ENCODE measurements at regions not wholly inside any gene's neighbourhood (a gene's known extent, or its start where the extent isn't known, plus 50 kb on each side); places are given as distances from the start of the nearest gene placed in this dataset.

- H3K4me2 ChIP-seq (ENCODE audit: low read length) = no peak overlapping the region
- H3K9me3 ChIP-seq (ENCODE audit: low read length) = no peaks in the 10 kb centered on the region
- no peak overlapping the region for H3K27ac ChIP-seq (ENCODE audit: low read length)
- no peaks in the 10 kb centered on the region for H3K36me3 ChIP-seq (ENCODE audit: insufficient read depth, low read length)
- no peak overlapping the region for H2AFZ ChIP-seq (ENCODE audit: low read depth, low read length)
- H3K9me2 ChIP-seq (ENCODE audit: insufficient read depth, low read length) = no peaks in the 10 kb centered on the region
- no peak for TF ChIP-seq RAD21 (conservative IDR thresholded peaks at IDR 0.05)
- TF ChIP-seq REST (IDR thresholded peaks at IDR 0.05; ENCODE audit: borderline replicate concordance) = no peak
- no peak for TF ChIP-seq CTCF (IDR thresholded peaks at IDR 0.05; ENCODE audit: poor library complexity, severe bottlenecking)
- no peak for TF ChIP-seq EP300 (conservative IDR thresholded peaks at IDR 0.05; ENCODE audit: poor library complexity, severe bottlenecking)
- TF ChIP-seq TAF1 (IDR thresholded peaks at IDR 0.05; ENCODE audit: low read depth) = no peak
- no peak for TF ChIP-seq POLR2AphosphoS5 (IDR thresholded peaks at IDR 0.05)
- no peak for TF ChIP-seq SMC3 (conservative IDR thresholded peaks at IDR 0.05; ENCODE audit: poor library complexity)
- TF ChIP-seq MXI1 (conservative IDR thresholded peaks at IDR 0.05; ENCODE audit: poor library complexity, severe bottlenecking) = no peak
- TF ChIP-seq EZH2 (IDR thresholded peaks at IDR 0.05; ENCODE audit: borderline replicate concordance, insufficient read depth, low read length, poor library complexity, severe bottlenecking) = no peak
- no peaks in the 10 kb centered on the region for H3F3A ChIP-seq (ENCODE audit: insufficient read depth, low read length, poor library complexity, severe bottlenecking)
- no peaks in the 10 kb centered on the region for H3K27me3 ChIP-seq (ENCODE audit: insufficient read depth, low read depth, low read length)
- H3K4me3 ChIP-seq (ENCODE audit: low read length) = no peak overlapping the region
- H3K79me2 ChIP-seq (replicated peaks; ENCODE audit: insufficient read depth, low read length) = no peaks in the 10 kb centered on the region
- no peak overlapping the region for H3K9ac ChIP-seq (ENCODE audit: low read length)
- no peaks in the 10 kb centered on the region for H4K20me1 ChIP-seq (ENCODE audit: insufficient read depth)
Observed at GRCh38 chr1:230544758-230545157, 97.5 kb upstream of the COG2 start.

- Histone ChIP-seq H4K20me1 (ENCODE audit: insufficient read depth) (no peaks in the 10 kb centered on the region), H3K4me3 (ENCODE audit: low read length) (no peak overlapping the region), H3K9ac (ENCODE audit: low read length) (no peak overlapping the region), H3K9me2 (ENCODE audit: insufficient read depth, low read length) (no peaks in the 10 kb centered on the region), H3K4me2 (ENCODE audit: low read length) (no peak overlapping the region), H3K27ac (ENCODE audit: low read length) (no peak overlapping the region), H3K79me2 (replicated peaks; ENCODE audit: insufficient read depth, low read length) (no peaks in the 10 kb centered on the region), H3K9me3 (ENCODE audit: low read length) (no peaks in the 10 kb centered on the region), H2AFZ (ENCODE audit: low read depth, low read length) (no peak overlapping the region), H3F3A (ENCODE audit: insufficient read depth, low read length, poor library complexity, severe bottlenecking) (no peaks in the 10 kb centered on the region), H3K27me3 (ENCODE audit: insufficient read depth, low read depth, low read length) (no peaks in the 10 kb centered on the region), H3K36me3 (ENCODE audit: insufficient read depth, low read length) (no peaks in the 10 kb centered on the region)
- TF ChIP-seq CTCF (IDR thresholded peaks at IDR 0.05; ENCODE audit: poor library complexity, severe bottlenecking) = no peak
- no peak for TF ChIP-seq MXI1 (conservative IDR thresholded peaks at IDR 0.05; ENCODE audit: poor library complexity, severe bottlenecking)
- no peak for TF ChIP-seq SMC3 (conservative IDR thresholded peaks at IDR 0.05; ENCODE audit: poor library complexity)
- TF ChIP-seq TAF1 (IDR thresholded peaks at IDR 0.05; ENCODE audit: low read depth) = no peak
- TF ChIP-seq EZH2 (IDR thresholded peaks at IDR 0.05; ENCODE audit: borderline replicate concordance, insufficient read depth, low read length, poor library complexity, severe bottlenecking) = no peak
- no peak for TF ChIP-seq REST (IDR thresholded peaks at IDR 0.05; ENCODE audit: borderline replicate concordance)
- TF ChIP-seq POLR2AphosphoS5 (IDR thresholded peaks at IDR 0.05) = no peak
- TF ChIP-seq EP300 (conservative IDR thresholded peaks at IDR 0.05; ENCODE audit: poor library complexity, severe bottlenecking) = no peak
- TF ChIP-seq RAD21 (conservative IDR thresholded peaks at IDR 0.05) = no peak
Observed at GRCh38 chr1:230543085-230543484, 99.2 kb upstream of the COG2 start.
